HG03066 (cell line): ENCODE measurements at regions not wholly inside any gene's neighbourhood (a gene's known extent, or its start where the extent isn't known, plus 50 kb on each side); places are given as distances from the start of the nearest gene placed in this dataset.

Source experiments
- ATAC-seq: cut with Tn5 transposase; IDR thresholded peaks from one replicate; pipeline ENCODE4 v1.9.1; 2021; ENCODE audit warnings: low read depth; ENCODE audit not compliant: unreplicated experiment

GRCh38 chr4:66647476-66647875 lies 897.8 kb downstream of the CENPC start:
- no peak for ATAC-seq

- ATAC-seq: no peak
Observed at GRCh38 chr4:66640233-66640990, 904.9 kb downstream of the CENPC start.

GRCh38 chr4:66639361-66639760 lies 905.9 kb downstream of the CENPC start:
- ATAC-seq: no peak

GRCh38 chr4:66636349-66636748 lies 909.0 kb downstream of the CENPC start:
- ATAC-seq: no peak

GRCh38 chr4:66633477-66633876 lies 911.8 kb downstream of the CENPC start:
- ATAC-seq: no peak

GRCh38 chr4:66629927-66630326 lies 915.4 kb downstream of the CENPC start:
- no peak for ATAC-seq

- ATAC-seq: no peak
Observed at GRCh38 chr4:66628146-66628545, 917.2 kb downstream of the CENPC start.

GRCh38 chr4:66625480-66625879 lies 919.8 kb downstream of the CENPC start:
- no peak for ATAC-seq

GRCh38 chr4:66613591-66613990 lies 931.7 kb downstream of the CENPC start:
- no peak for ATAC-seq

- no peak for ATAC-seq
Observed at GRCh38 chr4:66609014-66609413, 936.3 kb downstream of the CENPC start.

GRCh38 chr4:66606908-66607307 lies 936.6 kb upstream of the EPHA5 start:
- ATAC-seq: no peak

- ATAC-seq: no peak
Observed at GRCh38 chr4:66606215-66606614, 935.9 kb upstream of the EPHA5 start.

GRCh38 chr4:66604192-66604591 lies 933.9 kb upstream of the EPHA5 start:
- ATAC-seq: no peak

GRCh38 chr4:66602622-66603021 lies 932.3 kb upstream of the EPHA5 start:
- no peak for ATAC-seq

GRCh38 chr4:66591968-66592367 lies 921.7 kb upstream of the EPHA5 start:
- no peak for ATAC-seq

- ATAC-seq: no peak
Observed at GRCh38 chr4:66590488-66591215, 920.4 kb upstream of the EPHA5 start.

GRCh38 chr4:66589183-66589582 lies 918.9 kb upstream of the EPHA5 start:
- ATAC-seq: no peak

- no peak for ATAC-seq
Observed at GRCh38 chr4:66585767-66586166, 915.5 kb upstream of the EPHA5 start.

- ATAC-seq: no peak
Observed at GRCh38 chr4:66577922-66578321, 907.6 kb upstream of the EPHA5 start.

- ATAC-seq: no peak
Observed at GRCh38 chr4:66575008-66575696, 904.9 kb upstream of the EPHA5 start.

GRCh38 chr4:66574145-66574978 lies 904.1 kb upstream of the EPHA5 start:
- ATAC-seq: no peak
